ENCODE measurements at regions not wholly inside any gene's neighbourhood (a gene's known extent, or its start where the extent isn't known, plus 50 kb on each side); places are given as distances from the start of the nearest gene placed in this dataset.

GRCh38 chr11:104337273-104337672 is 173.3 kb upstream of the PDGFD start (continued):
- TF ChIP-seq REST (IDR thresholded peaks at IDR 0.05; ENCODE audit: borderline replicate concordance), result no peak
- TF ChIP-seq REST (CRISPR knock-in tag; IDR thresholded peaks at IDR 0.05; ENCODE audit: low read depth), result no peak
- no peak for TF ChIP-seq HMGXB4 (CRISPR knock-in tag; IDR thresholded peaks at IDR 0.05)
- TF ChIP-seq ZNF395 (CRISPR knock-in tag; IDR thresholded peaks at IDR 0.05), result no peak
- no peak for TF ChIP-seq RBM17 (IDR thresholded peaks at IDR 0.05; ENCODE audit: borderline replicate concordance, low read depth, low read length)
- TF ChIP-seq ZNF639 (CRISPR knock-in tag; conservative IDR thresholded peaks at IDR 0.05 in 1 of 2, IDR thresholded peaks at IDR 0.05 in 1 of 2), result no peak
- TF ChIP-seq ZNF75A (CRISPR knock-in tag; IDR thresholded peaks at IDR 0.05), result no peak
- TF ChIP-seq AFF1 (IDR thresholded peaks at IDR 0.05; ENCODE audit: low read depth in 1 of 2, partially characterized antibody in 2 of 2), result no peak

All from K562 (cell line).